WERI-Rb-1 (cell line): ENCODE measurements at regions not wholly inside any gene's neighbourhood (a gene's known extent, or its start where the extent isn't known, plus 50 kb on each side); places are given as distances from the start of the nearest gene placed in this dataset.

Source experiments
- DNase-seq: peaks from one replicate; pipeline ENCODE4 v3.0.0-alpha.2; 2020
- H3K27ac ChIP-seq: fragments of 250-450 bp; sonication (Bioruptor Pico); 2 replicates; pipeline ENCODE4 v1.5.1; 2020; ENCODE audit warnings: mild to moderate bottlenecking, moderate library complexity
- H3K27me3 ChIP-seq: fragments of 250-450 bp; sonication (Bioruptor Pico); 2 replicates; pipeline ENCODE4 v1.5.1; 2021; ENCODE audit warnings: mild to moderate bottlenecking, low read depth, moderate library complexity; ENCODE audit not compliant: insufficient read depth, severe bottlenecking
- H3K36me3 ChIP-seq: fragments of 250-450 bp; sonication (Bioruptor Pico); 2 replicates; pipeline ENCODE4 v1.5.1; 2020; ENCODE audit warnings: mild to moderate bottlenecking, moderate library complexity
- H3K4me3 ChIP-seq: 2 replicates; pipeline ENCODE4 v1.5.1; 2011; ENCODE audit warnings: low read depth, mild to moderate bottlenecking, control low read depth, low read length
- H3K9me3 ChIP-seq: fragments of 250-450 bp; sonication (Bioruptor Pico); 2 replicates; pipeline ENCODE4 v1.5.1; 2021; ENCODE audit warnings: mild to moderate bottlenecking, moderate library complexity; ENCODE audit not compliant: severe bottlenecking
- CTCF ChIP-seq: IDR thresholded peaks from 2 replicates; pipeline ENCODE4 v1.5.1; 2011; ENCODE audit warnings: low read depth, mild to moderate bottlenecking, control low read depth, inconsistent platforms, low read length

- Histone ChIP-seq H3K27me3 (no peaks in the 10 kb centered on the region), H3K4me3 (no peak overlapping the region), H3K27ac (no peak overlapping the region), H3K9me3 (no peaks in the 10 kb centered on the region), H3K36me3 (no peaks in the 10 kb centered on the region)
- no peak for TF ChIP-seq CTCF
- no peak for DNase-seq
Measured at GRCh38 chr12:118513611-118514010, 137.3 kb downstream of the SUDS3 start.

GRCh38 chr12:118514297-118514696, 137.9 kb downstream of the SUDS3 start:
- no peaks in the 10 kb centered on the region for H3K36me3 ChIP-seq
- TF ChIP-seq CTCF: no peak
- DNase-seq: no peak
- no peaks in the 10 kb centered on the region for H3K27me3 ChIP-seq
- H3K4me3 ChIP-seq: no peak overlapping the region
- no peaks in the 10 kb centered on the region for H3K9me3 ChIP-seq
- H3K27ac ChIP-seq: no peak overlapping the region

- no peaks in the 10 kb centered on the region for H3K36me3 ChIP-seq
- H3K4me3 ChIP-seq: no peak overlapping the region
- H3K27me3 ChIP-seq: no peaks in the 10 kb centered on the region
- H3K27ac ChIP-seq: no peak overlapping the region
- no peak for TF ChIP-seq CTCF
- DNase-seq: no peak
- H3K9me3 ChIP-seq: peaks cover 2% of the 10 kb centered on the region
Measured at GRCh38 chr12:118520214-118521035, 144.1 kb downstream of the SUDS3 start.

GRCh38 chr12:118521036-118521370, 144.6 kb downstream of the SUDS3 start:
- Histone ChIP-seq H3K27ac (no peak overlapping the region), H3K36me3 (no peaks in the 10 kb centered on the region), H3K4me3 (no peak overlapping the region), H3K27me3 (no peaks in the 10 kb centered on the region), H3K9me3 (peaks cover 2% of the 10 kb centered on the region)
- no peak for TF ChIP-seq CTCF
- no peak for DNase-seq

- H3K9me3 ChIP-seq: peaks cover 1% of the 10 kb centered on the region
- no peaks in the 10 kb centered on the region for H3K27me3 ChIP-seq
- no peak for TF ChIP-seq CTCF
- no peak overlapping the region for H3K4me3 ChIP-seq
- DNase-seq: no peak
- no peak overlapping the region for H3K27ac ChIP-seq
- no peaks in the 10 kb centered on the region for H3K36me3 ChIP-seq
Measured at GRCh38 chr12:118524446-118524845, 148.1 kb downstream of the SUDS3 start.

- Histone ChIP-seq H3K36me3 (no peaks in the 10 kb centered on the region), H3K27me3 (no peaks in the 10 kb centered on the region), H3K4me3 (no peak overlapping the region), H3K9me3 (no peaks in the 10 kb centered on the region), H3K27ac (no peak overlapping the region)
- DNase-seq: no peak
- no peak for TF ChIP-seq CTCF
Measured at GRCh38 chr12:118525216-118525615, 148.9 kb downstream of the SUDS3 start.
